ENCODE measurements at regions not wholly inside any gene's neighbourhood (a gene's known extent, or its start where the extent isn't known, plus 50 kb on each side); places are given as distances from the start of the nearest gene placed in this dataset.
A peak's percentile ranks its signal among the peaks of the same experiment; 100 is the strongest.

- no peaks in the 10 kb centered on the region for H3K27me3 ChIP-seq (ENCODE audit: control insufficient read depth in 2 of 2, insufficient read depth in 2 of 2, low read length in 2 of 2)
- H4K20me1 ChIP-seq (ENCODE audit: insufficient read depth, low read length): no peaks in the 10 kb centered on the region
- H3K4me1 Mint-ChIP-seq: no peaks in the 10 kb centered on the region
- no peaks in the 10 kb centered on the region for H3K36me3 Mint-ChIP-seq
- H3K4me3 ChIP-seq (replicated peaks in 1 of 3; ENCODE audit: low read depth in 2 of 3, low read length in 3 of 3): no peak overlapping the region
- peaks cover 2 to 9% (median 4%) of the 10 kb centered on the region in 7 donors for H3K9me3 Mint-ChIP-seq
- no peak overlapping the region for H3K27ac ChIP-seq (ENCODE audit: low read depth in 1 of 2, low read length in 2 of 2)
- 84% methylated on average over 2 of the region's 5 CpGs for WGBS (ENCODE audit: insufficient coverage)
- no peak for DNase-seq
- H3K4me1 ChIP-seq (ENCODE audit: control insufficient read depth in 1 of 2, insufficient read depth in 2 of 2, low read length in 2 of 2): no peaks in the 10 kb centered on the region
- no peak for TF ChIP-seq CTCF (IDR thresholded peaks at IDR 0.05)
- no peak overlapping the region for H3K4me2 ChIP-seq (replicated peaks; ENCODE audit: extremely low read depth, low read length, poor library complexity, severe bottlenecking)
- no peak overlapping the region for H3K9ac ChIP-seq (ENCODE audit: insufficient read depth, low read length, poor library complexity, severe bottlenecking)
- no peaks in the 10 kb centered on the region for H3K79me2 ChIP-seq (ENCODE audit: insufficient read depth, low read length)
- intact Hi-C loops (cut with micrococcal nuclease): no loop called here
- no peaks in the 10 kb centered on the region for H3K36me3 ChIP-seq (replicated peaks in 1 of 2; ENCODE audit: control insufficient read depth in 1 of 2, insufficient read depth in 2 of 2, low read length in 2 of 2)
- H3K27ac Mint-ChIP-seq: no peak overlapping the region
- no peak overlapping the region for H2AFZ ChIP-seq (ENCODE audit: insufficient read depth, low read depth, low read length, poor library complexity, severe bottlenecking)
- no peak overlapping the region for H3K4me3 Mint-ChIP-seq
- H3K9me3 ChIP-seq (replicated peaks in 1 of 2; ENCODE audit: control insufficient read depth in 1 of 2, insufficient read depth in 1 of 2, low read length in 2 of 2): peaks cover 0 to 6% of the 10 kb centered on the region in 2 donors
- peaks cover 0 to 3% (median 0%) of the 10 kb centered on the region in 3 donors for H3K27me3 Mint-ChIP-seq (ENCODE audit: low read depth in 3 of 3)
These were observed 274.8 kb upstream of the ST6GAL2 start for GRCh38 chr2:107160640-107161239.

GRCh38 chr2:107168141-107168540 lies 282.2 kb upstream of the ST6GAL2 start:
- no peak for TF ChIP-seq CTCF (IDR thresholded peaks at IDR 0.05)
- intact Hi-C loops (cut with micrococcal nuclease): no loop called here
- Histone ChIP-seq H3K27ac (ENCODE audit: low read depth in 1 of 2, low read length in 2 of 2) (no peak overlapping the region), H3K27me3 (ENCODE audit: control insufficient read depth in 2 of 2, insufficient read depth in 2 of 2, low read length in 2 of 2) (no peaks in the 10 kb centered on the region), H3K9me3 (replicated peaks in 1 of 2; ENCODE audit: control insufficient read depth in 1 of 2, insufficient read depth in 1 of 2, low read length in 2 of 2) (peaks cover 0 to 4% of the 10 kb centered on the region in 2 donors), H4K20me1 (ENCODE audit: insufficient read depth, low read length) (no peaks in the 10 kb centered on the region), H3K79me2 (ENCODE audit: insufficient read depth, low read length) (no peaks in the 10 kb centered on the region), H3K4me1 (ENCODE audit: control insufficient read depth in 1 of 2, insufficient read depth in 2 of 2, low read length in 2 of 2) (no peaks in the 10 kb centered on the region), H3K9ac (ENCODE audit: insufficient read depth, low read length, poor library complexity, severe bottlenecking) (no peak overlapping the region), H3K36me3 (replicated peaks in 1 of 2; ENCODE audit: control insufficient read depth in 1 of 2, insufficient read depth in 2 of 2, low read length in 2 of 2) (no peaks in the 10 kb centered on the region), H2AFZ (ENCODE audit: insufficient read depth, low read depth, low read length, poor library complexity, severe bottlenecking) (no peak overlapping the region), H3K4me2 (replicated peaks; ENCODE audit: extremely low read depth, low read length, poor library complexity, severe bottlenecking) (no peak overlapping the region), H3K4me3 (replicated peaks in 1 of 3; ENCODE audit: low read depth in 2 of 3, low read length in 3 of 3) (no peak overlapping the region)
- Mint-ChIP-seq H3K4me1 (no peaks in the 10 kb centered on the region), H3K27ac (peak overlapping the region in 1 of 7 donors; percentile 43), H3K36me3 (no peaks in the 10 kb centered on the region), H3K9me3 (peaks cover 0 to 12% (median 6%) of the 10 kb centered on the region in 7 donors), H3K27me3 (ENCODE audit: low read depth in 3 of 3) (peaks cover 0 to 2% (median 0%) of the 10 kb centered on the region in 3 donors), H3K4me3 (no peak overlapping the region)
- 93% methylated on average over 5 of the region's 5 CpGs for WGBS (ENCODE audit: insufficient coverage)
- no peak for DNase-seq

Data from CD14-positive monocyte (primary cell).